ENCODE measurements at regions not wholly inside any gene's neighbourhood (a gene's known extent, or its start where the extent isn't known, plus 50 kb on each side); places are given as distances from the start of the nearest gene placed in this dataset.

DNA sequence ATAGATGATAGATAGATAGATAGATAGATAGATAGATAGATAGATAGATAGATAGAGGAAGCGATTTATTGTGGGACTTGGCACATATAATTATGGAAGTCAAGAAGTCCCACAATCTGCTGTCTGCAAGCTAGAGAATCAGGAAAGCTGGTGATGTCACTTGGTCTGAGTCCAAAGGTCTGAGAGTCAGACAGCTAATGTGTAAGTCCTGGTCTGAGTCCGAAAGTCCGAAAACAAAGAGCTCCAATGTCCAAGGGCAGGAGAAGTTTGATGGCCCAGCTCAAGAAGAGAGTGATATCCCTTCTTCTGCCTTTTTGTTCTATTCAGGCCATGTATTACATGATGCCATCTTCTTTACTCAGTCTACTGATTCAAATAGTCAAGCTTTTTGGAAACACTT, 53.8 kb upstream of the TCF7L2 start:
- H3K9me3 ChIP-seq (ENCODE audit: control insufficient read depth, low read length), result no peaks in the 10 kb centered on the region
- 79% methylated on average over 3 of the region's 3 CpGs for WGBS
- DNase-seq (no peak), ATAC-seq (no peak)
- H3K4me1 ChIP-seq (ENCODE audit: control insufficient read depth, insufficient read depth, low read length), result no peaks in the 10 kb centered on the region
- no peaks in the 10 kb centered on the region for H3K27me3 ChIP-seq (ENCODE audit: control insufficient read depth, insufficient read depth)
- no peak overlapping the region for H3K27ac ChIP-seq (ENCODE audit: low read length)
- no peak overlapping the region for H3K4me3 ChIP-seq (ENCODE audit: low read length)
- intact Hi-C loops (cut with DNase I), result no loop called here

DNA sequence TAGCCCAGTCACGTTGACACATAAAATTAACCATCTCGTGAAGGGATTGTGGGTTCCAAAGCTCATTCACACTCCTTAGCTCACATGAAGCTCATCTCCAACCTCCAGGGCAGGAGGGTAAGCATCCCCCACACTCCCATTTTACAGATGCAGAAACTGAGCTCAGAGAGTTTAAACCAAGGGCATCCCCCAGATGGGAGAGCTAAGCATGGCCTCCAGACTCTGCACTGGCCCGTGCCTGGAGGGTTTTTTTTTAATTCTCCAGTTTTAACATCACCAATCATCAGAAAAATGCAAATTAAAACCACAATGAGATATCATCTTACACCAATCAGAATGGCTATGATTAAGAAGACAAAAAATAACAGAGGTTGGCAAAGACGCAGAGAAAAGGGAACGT, 53.3 kb upstream of the TCF7L2 start:
- WGBS, result 76% methylated on average over 5 of the region's 5 CpGs
- Histone ChIP-seq H3K4me1 (ENCODE audit: control insufficient read depth, insufficient read depth, low read length) (no peaks in the 10 kb centered on the region), H3K27me3 (ENCODE audit: control insufficient read depth, insufficient read depth) (no peaks in the 10 kb centered on the region), H3K27ac (ENCODE audit: low read length) (no peak overlapping the region), H3K9me3 (ENCODE audit: control insufficient read depth, low read length) (no peaks in the 10 kb centered on the region), H3K4me3 (ENCODE audit: low read length) (no peak overlapping the region)
- intact Hi-C loops (cut with DNase I), result no loop called here
- DNase-seq, result no peak
- no peak for ATAC-seq

DNA sequence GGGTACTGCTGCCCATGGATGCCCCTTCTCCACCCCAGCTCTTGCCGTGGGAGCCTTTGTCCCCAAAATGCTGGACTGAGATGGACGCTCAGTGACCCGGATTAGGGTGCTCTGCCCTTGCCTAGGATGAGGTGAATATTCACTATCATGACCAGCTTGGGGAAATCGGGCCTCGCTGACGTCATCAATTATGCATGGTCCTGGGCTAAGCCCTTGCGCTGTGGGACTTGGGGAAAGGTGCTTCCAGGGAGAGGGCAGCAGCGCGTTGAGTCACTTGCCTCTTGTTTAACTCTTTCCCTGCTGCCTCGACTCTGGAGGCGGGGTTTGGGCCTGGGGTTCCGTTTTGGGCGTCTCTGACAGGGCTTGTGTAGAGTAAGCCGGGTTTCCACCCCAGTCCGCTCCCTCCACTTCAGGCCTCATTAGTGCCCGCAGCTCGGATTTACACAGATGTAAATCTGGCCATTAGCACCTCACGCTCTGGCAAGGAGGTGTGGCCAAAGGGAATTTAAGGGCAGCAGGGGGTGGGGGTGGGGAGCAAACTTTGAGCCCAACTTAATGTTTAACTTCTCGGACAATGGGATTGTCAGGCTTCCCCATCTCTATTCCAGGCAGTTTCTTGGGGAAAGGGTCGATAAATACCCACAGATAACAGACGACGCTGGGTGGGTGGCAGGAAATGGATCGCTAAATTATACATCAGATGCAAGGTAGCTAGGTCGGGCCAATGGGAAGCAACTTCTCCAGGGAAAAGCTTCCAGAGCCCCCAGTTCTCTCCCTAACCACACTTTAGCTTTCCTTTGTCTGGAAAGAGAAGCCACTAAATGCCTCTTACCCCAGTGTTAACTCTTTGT, 51.3 kb upstream of the TCF7L2 start:
- H3K9me3 ChIP-seq (ENCODE audit: control insufficient read depth, low read length), result no peaks in the 10 kb centered on the region
- WGBS, result 19% methylated on average over 24 of the region's 24 CpGs
- DNase-seq, result peak; percentile 48 to 57 (median 55)
- peak; percentile 68 to 78 for ATAC-seq
- no peak overlapping the region for H3K27ac ChIP-seq (ENCODE audit: low read length)
- intact Hi-C loops (cut with DNase I), result no loop called here
- no peaks in the 10 kb centered on the region for H3K4me1 ChIP-seq (ENCODE audit: control insufficient read depth, insufficient read depth, low read length)
- no peaks in the 10 kb centered on the region for H3K27me3 ChIP-seq (ENCODE audit: control insufficient read depth, insufficient read depth)
- peak overlapping the region; percentile 43 for H3K4me3 ChIP-seq (ENCODE audit: low read length)

DNA sequence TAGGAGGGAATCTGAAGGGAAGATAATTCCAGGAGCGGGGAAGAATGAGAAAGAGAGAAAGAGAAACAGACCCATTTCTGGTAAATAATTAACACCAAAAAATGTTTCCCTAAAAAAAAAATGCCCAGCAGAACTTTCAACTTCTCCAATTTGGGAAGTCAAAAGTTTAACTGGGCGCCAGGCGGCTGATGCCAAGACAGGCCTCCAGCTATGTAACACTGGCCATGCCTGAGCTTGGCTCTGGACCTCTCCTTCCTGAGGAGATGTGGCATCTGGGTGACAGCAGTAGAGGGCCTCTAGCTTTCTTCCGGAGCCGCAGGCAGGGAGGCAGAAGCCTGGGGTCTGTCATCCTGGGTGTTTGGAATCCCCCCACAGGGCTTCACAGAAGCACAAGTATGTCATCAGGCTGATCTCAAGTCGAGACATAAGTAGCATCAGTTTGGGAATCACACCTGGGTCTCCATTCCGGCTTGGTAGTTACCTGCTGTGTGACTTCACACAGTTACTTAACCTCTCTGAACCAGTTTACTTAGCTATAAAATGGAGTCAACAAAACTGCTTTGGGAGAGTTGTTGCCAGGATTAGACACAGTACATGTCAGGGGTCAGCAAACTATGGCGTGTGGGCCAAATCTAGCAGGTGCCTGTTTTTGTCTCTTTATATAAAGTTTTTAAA, 50.5 kb upstream of the TCF7L2 start:
- Histone ChIP-seq H3K27me3 (ENCODE audit: control insufficient read depth, insufficient read depth) (no peaks in the 10 kb centered on the region), H3K4me3 (ENCODE audit: low read length) (peak overlapping the region; percentile 43), H3K4me1 (ENCODE audit: control insufficient read depth, insufficient read depth, low read length) (no peaks in the 10 kb centered on the region), H3K27ac (ENCODE audit: low read length) (no peak overlapping the region), H3K9me3 (ENCODE audit: control insufficient read depth, low read length) (no peaks in the 10 kb centered on the region)
- intact Hi-C loops (cut with DNase I), result no loop called here
- ATAC-seq (peak; percentile 40 to 46), DNase-seq (peak in 2 of 3 donors; percentile 31 to 60)
- WGBS, result 83% methylated on average over 8 of the region's 8 CpGs
